ENCODE measurements at regions not wholly inside any gene's neighbourhood (a gene's known extent, or its start where the extent isn't known, plus 50 kb on each side); places are given as distances from the start of the nearest gene placed in this dataset.

- no peak for TF ChIP-seq CTCF (conservative IDR thresholded peaks at IDR 0.05)
- no peak for TF ChIP-seq ZFX (IDR thresholded peaks at IDR 0.05)
Observed at GRCh38 chr2:40867829-40868228, 415.9 kb upstream of the SLC8A1 start.
